GM19452 (cell line): ENCODE measurements at regions not wholly inside any gene's neighbourhood (a gene's known extent, or its start where the extent isn't known, plus 50 kb on each side); places are given as distances from the start of the nearest gene placed in this dataset.

Source experiments
- ATAC-seq: cut with Tn5 transposase; IDR thresholded peaks from one replicate; pipeline ENCODE4 v1.9.1; 2021; ENCODE audit not compliant: unreplicated experiment

DNA sequence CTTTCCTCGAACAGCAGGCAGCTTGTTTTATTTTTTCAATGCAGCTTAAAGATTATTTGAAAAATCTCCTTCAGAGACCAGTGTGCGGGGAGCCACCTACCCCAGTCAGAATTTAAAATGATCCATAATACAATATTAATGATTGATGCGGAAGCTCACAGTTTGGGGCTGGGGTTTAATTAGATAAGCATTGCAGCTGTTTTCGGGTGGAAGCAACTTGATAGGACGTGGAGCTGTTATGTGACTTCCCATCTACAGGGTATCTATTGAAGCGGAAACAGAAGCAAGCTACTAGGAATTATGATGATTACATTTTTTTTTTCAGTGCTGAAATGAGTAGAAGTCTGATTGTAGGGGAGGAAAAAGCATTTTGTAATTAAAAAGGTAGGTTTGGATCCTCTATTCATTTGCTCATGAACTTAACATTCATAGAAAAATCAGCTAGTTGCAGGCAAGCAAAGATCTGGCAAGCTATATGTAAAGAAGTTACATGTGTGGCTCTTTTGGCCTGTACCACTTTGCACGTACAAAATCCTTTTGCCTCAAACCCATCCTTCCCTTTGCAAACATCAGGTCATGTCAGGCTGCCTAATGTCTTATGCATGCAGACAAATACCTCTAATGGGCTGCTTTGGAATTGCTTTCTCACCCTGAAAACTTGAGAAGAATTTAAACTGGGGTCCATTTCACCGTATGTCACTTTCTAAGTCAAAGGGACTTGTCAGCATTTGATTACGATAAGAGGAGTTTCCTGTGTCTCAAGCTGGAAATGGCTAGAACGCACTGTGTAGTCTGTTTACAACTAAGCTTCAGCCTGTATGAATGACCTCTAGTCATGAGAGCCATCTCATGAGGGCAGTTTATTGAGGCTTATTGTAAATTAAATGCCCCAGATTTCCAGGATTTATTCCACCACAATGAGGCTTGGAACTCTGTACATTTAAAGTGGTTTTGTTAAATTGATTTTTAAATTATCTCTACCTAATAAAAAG, 267.1 kb upstream of the TMTC4 start:
- no peak for ATAC-seq

DNA sequence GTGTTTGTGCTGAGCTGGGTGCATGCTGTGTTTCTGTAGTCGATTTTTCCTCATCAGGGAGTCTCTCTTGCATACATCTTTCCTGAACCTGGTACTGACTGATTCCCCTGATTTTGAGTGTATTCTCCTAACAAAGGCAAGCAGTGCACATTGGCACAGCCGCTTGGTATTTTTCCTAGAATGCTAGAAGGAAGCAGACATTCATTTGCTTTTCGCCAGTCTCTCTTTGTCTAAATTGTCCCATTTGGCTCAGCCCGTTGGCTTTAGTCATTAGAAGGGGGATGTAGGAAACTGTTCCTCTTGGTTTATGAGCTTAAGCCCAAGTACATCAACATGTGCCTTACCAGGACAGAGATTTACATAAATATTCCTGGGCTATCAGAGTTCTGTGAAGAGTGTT, 266.1 kb upstream of the TMTC4 start:
- ATAC-seq = no peak

DNA sequence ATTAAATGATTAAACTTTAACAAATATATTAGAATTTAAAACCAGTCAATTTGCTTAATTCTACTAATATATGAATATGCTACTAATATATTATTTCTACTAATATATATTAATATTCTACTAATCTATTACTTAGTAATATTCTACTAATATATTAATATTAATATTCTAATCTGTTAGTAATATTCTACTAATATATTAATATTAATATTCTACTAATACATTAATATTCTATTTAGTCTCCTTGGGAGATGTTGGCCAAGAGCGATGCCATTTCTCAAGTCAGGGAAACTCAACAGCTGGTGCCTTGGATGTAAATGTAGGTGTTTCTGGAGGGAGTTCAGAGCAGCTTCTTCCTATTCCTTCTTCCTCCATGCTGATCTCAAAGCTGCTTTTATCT, 259.2 kb upstream of the TMTC4 start:
- ATAC-seq = no peak

DNA sequence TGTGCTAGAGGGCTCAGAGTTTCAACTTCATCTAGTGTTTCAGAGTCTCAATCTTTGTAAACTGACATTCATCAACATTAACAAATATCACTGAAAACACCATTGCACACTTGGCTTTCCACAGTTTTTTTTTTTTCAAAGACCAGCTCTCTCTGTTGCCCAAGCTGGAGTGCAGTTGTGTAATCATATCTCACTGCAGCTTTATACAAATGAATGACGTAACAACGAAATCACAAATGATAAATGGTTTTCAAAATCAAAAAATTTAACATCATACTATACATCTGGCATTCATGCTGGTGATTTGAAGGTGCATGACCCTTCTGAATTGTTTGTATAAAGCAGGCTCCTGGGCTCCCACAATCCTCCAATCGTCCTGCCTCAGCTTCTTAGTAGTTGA, 248.0 kb upstream of the TMTC4 start:
- no peak for ATAC-seq

DNA sequence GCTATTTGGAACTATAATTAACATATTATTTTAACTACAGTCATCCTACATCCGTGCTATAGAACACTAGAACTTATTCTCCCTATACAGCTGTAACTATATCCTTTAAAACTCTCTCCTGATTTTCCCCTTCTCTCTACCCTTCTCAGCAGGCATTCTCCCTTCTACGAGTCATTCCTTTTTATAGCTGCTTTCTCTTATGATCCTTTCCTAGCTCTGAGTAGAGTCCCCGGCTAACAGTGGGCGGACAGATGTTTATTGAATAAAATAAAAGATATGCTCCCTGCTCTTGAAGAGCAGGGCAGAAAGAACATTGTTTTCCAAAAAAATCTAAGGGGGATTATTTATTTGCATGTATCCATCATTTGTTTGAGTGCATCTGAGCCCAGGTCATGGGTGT, 246.5 kb upstream of the TMTC4 start:
- ATAC-seq = no peak

DNA sequence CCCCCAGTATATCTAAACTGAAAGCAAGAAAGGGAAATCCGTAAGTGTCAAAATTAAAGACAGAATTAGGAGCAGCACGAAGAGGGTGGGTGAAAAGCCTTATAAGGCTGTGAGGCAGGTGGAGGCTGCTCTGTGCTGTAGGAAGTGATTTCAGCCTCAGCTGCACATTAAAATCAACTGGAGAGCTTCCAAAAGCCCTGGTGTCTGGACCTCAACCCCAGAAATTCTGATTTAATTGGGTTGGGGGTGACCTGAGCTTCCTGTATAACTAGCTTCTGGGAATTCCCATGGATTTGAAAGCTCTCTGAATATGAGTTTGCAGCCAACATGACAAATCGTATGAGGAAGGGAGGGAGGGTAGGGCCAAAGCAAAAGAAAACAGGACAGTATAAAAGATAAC, 242.4 kb upstream of the TMTC4 start:
- ATAC-seq = no peak

DNA sequence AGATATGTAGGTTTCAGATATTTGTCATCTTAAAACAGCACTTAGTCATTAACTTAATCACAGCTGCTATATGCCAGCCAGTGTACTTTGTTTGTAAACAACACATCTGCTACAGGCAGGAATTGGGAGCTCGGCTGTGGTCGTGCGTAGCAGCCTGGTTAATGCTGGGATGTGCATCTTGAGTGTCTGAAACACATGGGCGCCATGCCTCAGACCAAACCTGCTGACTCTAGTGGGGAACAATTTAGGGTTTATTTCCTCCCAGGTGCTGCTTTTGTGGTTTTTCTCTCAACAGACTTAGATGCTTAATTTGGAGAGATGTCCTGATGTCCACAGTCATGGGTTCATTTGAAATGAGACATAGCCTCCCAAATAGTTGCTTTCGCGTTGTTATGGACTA, 238.5 kb upstream of the TMTC4 start:
- no peak for ATAC-seq

DNA sequence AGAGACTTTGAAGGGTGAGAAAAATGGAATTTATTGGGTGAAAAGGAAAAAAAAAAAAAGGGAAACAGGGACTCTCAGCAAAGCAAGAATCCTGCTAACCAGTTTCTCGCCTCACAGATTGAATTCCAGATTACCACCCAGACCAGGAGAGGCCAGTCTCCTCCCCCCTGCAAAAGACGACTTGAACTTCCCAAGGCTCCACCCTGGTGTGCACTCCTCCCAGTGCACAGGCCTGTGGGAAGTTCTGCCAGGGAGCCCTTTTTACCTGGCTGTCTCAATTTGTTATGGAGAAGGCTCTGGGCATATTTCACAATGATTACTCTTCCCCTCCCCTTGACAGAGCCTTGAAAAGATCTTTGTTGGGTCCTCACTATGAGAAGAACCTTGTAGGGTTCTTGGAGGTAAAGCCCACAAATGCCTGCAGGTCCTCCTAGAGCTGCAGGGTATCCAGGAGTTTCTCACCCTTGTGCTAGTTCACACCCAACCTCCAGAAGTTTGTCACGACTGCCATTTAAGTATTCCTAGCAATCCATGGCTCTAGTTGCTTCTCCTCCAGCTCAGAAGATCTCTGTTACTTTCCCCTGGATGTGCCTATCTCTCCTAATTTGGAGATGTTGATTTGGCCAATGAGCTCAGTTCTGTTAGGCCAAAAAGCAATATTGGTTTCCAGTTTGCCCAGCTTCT, 229.8 kb upstream of the TMTC4 start:
- no peak for ATAC-seq

DNA sequence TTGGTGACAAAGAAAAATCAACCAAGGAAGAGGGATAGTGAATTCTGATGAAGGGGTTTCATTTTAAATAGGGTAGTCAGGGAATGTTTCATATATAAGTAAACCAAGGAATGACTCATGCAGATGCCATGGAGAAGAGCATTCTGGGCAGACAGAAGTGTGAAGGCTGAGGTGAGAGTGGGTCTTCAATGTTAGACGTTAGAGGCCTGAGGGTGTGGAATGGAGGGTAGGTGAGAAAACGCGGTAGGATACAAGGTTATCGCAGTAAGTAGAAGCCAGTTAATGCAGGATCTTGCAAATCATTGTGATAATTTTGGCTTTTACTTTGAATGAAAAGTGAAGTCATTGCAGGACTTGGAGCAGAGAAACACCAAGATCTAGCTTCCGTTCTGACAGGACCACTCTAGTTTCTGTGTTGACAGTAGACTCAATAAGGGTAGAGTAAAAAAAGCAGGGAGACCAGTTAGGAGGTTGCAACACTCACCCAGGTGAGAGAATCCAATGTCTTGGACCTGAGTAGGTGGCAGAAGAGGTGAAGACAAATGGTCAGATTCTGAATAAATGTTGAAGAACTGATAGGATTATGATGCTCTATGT, 225.2 kb upstream of the TMTC4 start:
- ATAC-seq = no peak

DNA sequence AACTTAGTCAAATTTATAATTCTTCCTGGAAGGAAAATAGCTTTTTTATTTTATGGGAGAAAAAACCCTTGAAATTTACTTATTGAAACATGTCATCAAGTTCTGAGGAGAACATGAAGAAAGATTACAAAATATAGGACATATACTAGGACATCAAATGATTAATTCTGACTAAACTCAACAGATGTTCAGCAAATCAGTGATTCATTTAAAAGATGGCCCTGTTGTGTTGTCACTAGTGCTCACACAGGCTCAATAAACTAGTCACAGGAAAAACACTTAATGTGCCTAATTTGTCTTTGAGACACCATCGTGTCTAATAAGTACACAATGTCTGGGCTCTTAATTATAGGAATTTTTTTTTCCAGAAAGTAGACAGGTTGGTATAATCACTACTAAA, 223.8 kb upstream of the TMTC4 start:
- no peak for ATAC-seq

DNA sequence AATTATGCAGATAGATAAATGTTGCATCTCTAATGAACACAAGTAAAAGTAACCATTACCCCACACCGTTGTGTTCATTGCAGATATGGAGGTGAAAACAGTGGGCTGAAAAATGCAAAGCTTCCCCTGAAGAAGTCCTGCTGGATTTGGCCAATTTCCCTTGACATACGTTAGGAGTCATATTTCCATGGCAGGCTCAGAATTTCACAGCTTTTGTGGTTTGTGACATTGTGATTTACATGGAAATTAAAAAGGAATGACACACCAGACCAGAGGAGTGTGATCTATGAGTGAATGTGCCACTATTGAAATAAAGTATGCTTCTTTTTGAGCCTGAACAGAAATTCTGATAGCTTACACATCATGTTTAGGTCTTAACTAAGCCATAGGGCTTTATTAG, 221.1 kb upstream of the TMTC4 start:
- ATAC-seq = no peak

DNA sequence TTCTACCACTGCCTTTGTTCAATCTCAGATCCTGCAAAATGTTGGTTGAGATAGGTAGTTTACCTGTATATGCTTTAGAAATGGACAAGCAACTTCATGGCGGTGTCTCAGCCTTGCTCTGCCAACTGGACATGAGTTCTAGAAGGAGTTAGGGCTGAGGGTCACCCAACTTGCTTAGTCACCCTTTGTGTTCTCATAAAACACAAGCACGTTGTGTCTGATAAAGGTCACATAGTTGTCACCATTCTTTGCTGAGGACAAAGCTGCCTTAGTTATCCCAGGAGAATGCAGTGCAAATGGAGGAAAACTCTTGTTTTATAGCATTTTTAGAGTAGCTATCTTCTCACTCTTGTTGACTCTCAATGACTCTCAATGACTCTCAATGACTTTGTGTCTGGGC, 218.4 kb upstream of the TMTC4 start:
- no peak for ATAC-seq

DNA sequence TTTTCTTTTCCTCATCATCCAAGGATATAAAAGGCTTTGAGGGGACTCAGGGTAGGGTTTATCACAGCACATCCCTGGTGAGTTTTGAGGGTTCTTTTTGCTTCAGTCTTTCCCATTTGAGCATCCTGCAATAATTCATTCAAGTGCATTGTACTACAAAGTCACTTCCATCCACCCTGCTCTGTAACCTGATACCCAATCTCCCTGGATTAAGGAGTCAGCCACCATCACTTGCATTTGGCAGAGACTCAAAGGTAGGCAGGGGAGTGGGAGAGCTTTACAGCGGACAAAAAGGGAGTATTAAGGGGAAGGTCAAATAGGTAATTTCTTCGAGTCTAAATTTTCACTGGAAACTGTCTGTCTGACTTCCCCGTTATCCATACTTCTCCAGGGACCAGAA, 216.1 kb upstream of the TMTC4 start:
- ATAC-seq = no peak

DNA sequence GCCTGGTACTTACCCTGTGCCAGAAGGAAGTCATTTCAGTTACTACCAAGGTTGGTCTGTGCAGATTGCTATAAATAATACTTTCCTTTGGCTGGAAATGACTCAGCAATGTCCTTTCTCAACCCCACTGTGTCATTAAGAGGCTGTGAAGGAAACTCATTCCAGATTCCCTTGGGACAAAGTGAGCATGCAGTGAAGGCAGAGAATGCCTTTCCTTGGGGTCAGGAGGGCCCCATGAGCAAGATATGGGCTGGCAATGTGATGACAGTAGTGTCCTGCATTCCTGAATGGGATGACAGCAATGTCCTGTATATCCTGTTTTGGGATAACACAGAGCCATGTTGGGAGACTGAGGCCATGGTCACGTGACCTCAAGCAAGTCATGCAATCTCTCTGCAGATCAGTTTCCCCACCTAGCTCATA, 213.1 kb upstream of the TMTC4 start:
- no peak for ATAC-seq

DNA sequence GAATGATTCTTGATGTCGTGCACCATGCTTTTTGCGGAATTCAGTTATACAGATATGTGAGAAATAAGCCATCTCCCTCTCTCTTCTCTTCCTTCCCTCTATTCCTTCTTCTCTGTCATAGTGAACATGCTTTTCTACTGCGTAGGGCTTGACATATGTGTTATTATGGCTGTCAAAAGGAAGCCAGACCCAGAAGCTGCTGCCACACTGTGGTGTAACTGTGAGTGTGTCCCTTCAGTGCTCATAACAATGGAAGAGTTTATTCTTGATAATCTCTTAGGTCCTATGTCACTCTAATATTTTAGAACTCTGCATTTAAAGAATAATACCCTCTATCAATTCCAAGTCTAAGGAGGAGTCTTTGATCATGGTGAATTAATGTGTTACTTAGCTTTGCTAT, 208.9 kb upstream of the TMTC4 start:
- no peak for ATAC-seq

DNA sequence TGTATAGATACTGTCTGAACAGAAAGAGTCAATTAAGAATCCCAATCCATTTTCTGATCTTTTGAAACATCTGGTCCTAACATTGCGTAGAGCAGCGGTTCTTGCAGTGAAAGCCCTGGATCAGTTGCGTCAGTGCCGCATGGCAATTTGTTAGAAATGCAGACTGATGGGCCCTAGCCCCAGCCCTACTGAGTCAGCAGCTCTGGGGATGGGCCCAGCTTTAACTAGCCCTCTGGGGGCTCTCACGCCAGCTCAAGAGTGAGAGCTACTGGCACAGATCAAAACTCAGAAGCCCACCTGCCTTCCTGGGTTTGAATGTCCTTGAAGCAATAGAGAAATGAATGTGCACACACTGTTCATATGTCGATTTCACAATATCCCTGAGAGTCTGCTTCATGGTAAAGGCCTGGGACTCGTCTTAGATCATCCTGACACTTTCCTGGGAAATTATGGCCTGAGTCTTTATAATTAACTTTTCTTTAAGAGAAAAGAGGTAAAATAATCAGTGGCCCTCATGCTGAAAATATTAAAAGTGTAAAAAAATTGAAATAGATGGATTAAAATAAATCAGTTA, 206.8 kb upstream of the TMTC4 start:
- ATAC-seq = no peak

DNA sequence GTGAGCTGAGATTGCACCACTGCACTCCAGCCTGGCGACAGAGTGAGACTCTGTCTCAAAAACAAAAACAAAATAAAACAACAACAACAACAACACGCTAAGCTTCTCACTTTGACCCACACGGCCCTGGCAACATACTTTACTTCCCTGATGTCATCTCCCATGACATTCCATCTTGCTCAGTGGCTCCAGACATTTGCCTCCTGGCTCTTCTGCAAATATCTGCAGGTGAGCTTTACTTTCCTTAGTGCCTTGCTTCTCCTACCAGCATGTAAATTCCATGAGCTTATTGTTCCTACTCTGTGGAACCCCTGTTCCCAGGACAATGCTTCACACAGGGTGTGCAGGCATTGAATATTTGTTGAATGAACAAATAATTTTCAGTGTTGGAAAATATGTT, 205.6 kb upstream of the TMTC4 start:
- ATAC-seq = no peak

DNA sequence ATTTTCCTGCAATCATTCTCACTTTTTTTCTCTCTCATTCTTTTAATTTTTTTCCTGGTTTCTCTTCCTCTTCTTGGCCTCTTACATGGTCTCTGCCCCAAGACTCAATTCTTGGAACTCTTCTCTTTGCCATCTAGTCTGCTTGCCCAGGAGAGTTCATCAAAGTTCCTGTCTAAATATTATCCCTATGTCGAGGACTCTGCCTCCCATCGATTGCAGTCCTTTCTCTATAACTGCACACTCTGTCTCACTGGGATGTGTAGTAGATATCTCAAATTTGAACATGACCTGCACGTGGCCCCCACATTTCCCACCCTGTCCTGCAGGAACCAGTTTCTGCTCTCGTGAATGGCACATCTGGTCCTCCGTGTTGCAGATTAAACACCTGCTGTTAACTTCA, 204.7 kb upstream of the TMTC4 start:
- ATAC-seq = no peak

DNA sequence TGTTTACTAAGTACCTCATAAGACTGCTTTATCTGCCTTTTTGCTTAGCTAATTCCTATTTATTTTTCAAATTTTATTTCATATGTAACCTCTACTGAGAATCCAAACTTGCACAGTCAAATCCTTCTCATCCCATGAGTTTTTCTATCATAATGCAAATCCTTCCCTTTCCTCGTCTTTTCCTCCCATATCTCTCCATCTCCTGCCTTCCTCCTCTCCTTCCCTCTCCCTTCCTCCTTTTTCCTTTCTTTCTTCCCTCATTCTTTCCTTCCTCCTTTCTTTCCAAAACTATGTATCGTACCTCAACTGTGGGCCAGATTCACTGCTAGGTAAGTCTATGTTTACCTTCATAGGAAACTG, 201.4 kb upstream of the TMTC4 start:
- ATAC-seq = no peak

DNA sequence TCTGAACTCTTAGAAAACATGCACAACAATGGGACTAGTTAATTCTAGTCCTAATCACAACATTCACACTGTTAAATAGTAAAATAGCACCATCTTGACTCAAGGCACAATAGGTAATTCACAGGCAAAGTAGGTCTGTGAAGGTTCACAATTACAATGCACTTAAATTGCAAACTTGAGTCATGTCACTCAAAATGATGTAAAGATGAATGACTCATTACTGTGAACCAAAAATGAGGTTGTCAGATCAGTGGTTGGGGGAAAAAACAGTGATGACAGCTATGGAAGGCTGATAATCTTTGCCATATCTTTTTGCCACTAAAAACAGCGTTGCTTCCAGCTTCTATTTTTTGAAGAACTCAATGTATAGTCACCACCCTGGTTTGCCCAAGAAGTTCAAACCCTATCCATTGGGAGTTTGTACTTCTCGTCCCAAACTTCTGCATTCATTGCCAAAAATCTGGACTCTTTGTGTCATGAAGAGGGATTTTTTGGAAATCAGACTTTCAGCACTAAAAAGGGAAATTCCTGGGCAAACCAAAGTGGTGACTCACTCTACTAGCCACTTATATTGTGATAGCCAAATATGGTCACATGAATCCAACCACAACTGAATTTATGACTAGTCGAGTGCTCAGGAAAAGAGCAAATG, 200.9 kb upstream of the TMTC4 start:
- peak; percentile 73 for ATAC-seq

DNA sequence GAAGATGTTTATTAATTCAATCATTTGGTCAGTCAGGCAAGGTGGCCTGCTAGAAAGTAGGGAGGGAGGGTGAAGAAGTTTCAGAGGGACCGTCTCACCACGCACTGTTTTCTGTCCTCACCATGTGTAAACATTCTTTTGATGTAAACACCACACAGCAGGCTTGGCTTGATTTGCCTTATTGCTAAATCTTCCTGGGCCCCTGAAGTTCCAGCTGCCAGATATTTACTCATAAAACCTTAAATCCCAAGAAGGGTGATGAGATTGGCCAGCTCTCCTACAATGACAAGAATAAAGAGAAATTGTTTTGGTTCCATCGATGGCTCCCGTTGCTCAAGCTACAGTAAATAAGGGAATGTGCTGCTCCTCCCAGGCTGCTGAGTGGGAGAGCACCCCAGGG, 198.2 kb upstream of the TMTC4 start:
- ATAC-seq = no peak
